HFFc6 (cell line): ENCODE measurements at regions not wholly inside any gene's neighbourhood (a gene's known extent, or its start where the extent isn't known, plus 50 kb on each side); places are given as distances from the start of the nearest gene placed in this dataset.

Experiments
- DNase-seq: peaks from one replicate; pipeline ENCODE4 v3.0.0-alpha.2; 2018
- H3K27ac Mint-ChIP-seq: 2 replicates; pipeline ENCODE4 v1.8.0; 2020; ENCODE audit warnings: mild to moderate bottlenecking, mixed read lengths
- H3K27me3 Mint-ChIP-seq: 2 replicates; pipeline ENCODE4 v1.8.0; 2021; ENCODE audit warnings: mild to moderate bottlenecking, moderate library complexity, mixed read lengths; ENCODE audit not compliant: insufficient read depth
- H3K36me3 Mint-ChIP-seq: 2 replicates; pipeline ENCODE4 v1.8.0; 2021; ENCODE audit warnings: low read depth, mixed read lengths
- H3K4me1 Mint-ChIP-seq: 2 replicates; pipeline ENCODE4 v1.8.0; 2020; ENCODE audit warnings: low read depth, mixed read lengths
- H3K4me3 Mint-ChIP-seq: 2 replicates; pipeline ENCODE4 v1.8.0; 2020; ENCODE audit warnings: mild to moderate bottlenecking, moderate library complexity, mixed read lengths
- H3K9me3 Mint-ChIP-seq: 2 replicates; pipeline ENCODE4 v1.8.0; 2020; ENCODE audit warnings: mild to moderate bottlenecking, mixed read lengths
- CTCF ChIP-seq: fragments of 200-600 bp; sonication (generic); IDR thresholded peaks from 2 replicates; pipeline ENCODE4 v1.5.0; 2021; ENCODE audit warnings: antibody characterized with exemption, mild to moderate bottlenecking

- Mint-ChIP-seq H3K4me3 (no peak overlapping the region), H3K9me3 (no peaks in the 10 kb centered on the region), H3K27ac (no peak overlapping the region), H3K36me3 (no peaks in the 10 kb centered on the region), H3K4me1 (peaks cover 18% of the 10 kb centered on the region), H3K27me3 (peaks cover 16% of the 10 kb centered on the region)
- DNase-seq = peak; percentile 44
- TF ChIP-seq CTCF = no peak
Measured at GRCh38 chr10:91144961-91145360, 75.5 kb upstream of the PCGF5 start.

GRCh38 chr10:91146146-91146545, 74.3 kb upstream of the PCGF5 start:
- Mint-ChIP-seq H3K27ac (no peak overlapping the region), H3K4me1 (peaks cover 18% of the 10 kb centered on the region), H3K4me3 (no peak overlapping the region), H3K27me3 (peaks cover 13% of the 10 kb centered on the region), H3K9me3 (no peaks in the 10 kb centered on the region), H3K36me3 (no peaks in the 10 kb centered on the region)
- DNase-seq = no peak
- TF ChIP-seq CTCF = no peak

GRCh38 chr10:91149550-91149949, 70.9 kb upstream of the PCGF5 start:
- peaks cover 9% of the 10 kb centered on the region for H3K4me1 Mint-ChIP-seq
- no peak for DNase-seq
- H3K27ac Mint-ChIP-seq = no peak overlapping the region
- no peaks in the 10 kb centered on the region for H3K9me3 Mint-ChIP-seq
- H3K36me3 Mint-ChIP-seq = no peaks in the 10 kb centered on the region
- TF ChIP-seq CTCF = no peak
- no peak overlapping the region for H3K4me3 Mint-ChIP-seq
- peaks cover 6% of the 10 kb centered on the region for H3K27me3 Mint-ChIP-seq

GRCh38 chr10:91150631-91151030, 69.8 kb upstream of the PCGF5 start:
- no peak for TF ChIP-seq CTCF
- no peaks in the 10 kb centered on the region for H3K9me3 Mint-ChIP-seq
- no peak overlapping the region for H3K4me3 Mint-ChIP-seq
- no peak for DNase-seq
- H3K36me3 Mint-ChIP-seq = no peaks in the 10 kb centered on the region
- no peaks in the 10 kb centered on the region for H3K4me1 Mint-ChIP-seq
- no peak overlapping the region for H3K27ac Mint-ChIP-seq
- H3K27me3 Mint-ChIP-seq = peaks cover 6% of the 10 kb centered on the region

- H3K4me1 Mint-ChIP-seq = no peaks in the 10 kb centered on the region
- DNase-seq = no peak
- no peaks in the 10 kb centered on the region for H3K36me3 Mint-ChIP-seq
- H3K9me3 Mint-ChIP-seq = no peaks in the 10 kb centered on the region
- TF ChIP-seq CTCF = no peak
- H3K27me3 Mint-ChIP-seq = no peaks in the 10 kb centered on the region; the same call in none of the 2 replicates
- no peak overlapping the region for H3K4me3 Mint-ChIP-seq
- no peak overlapping the region for H3K27ac Mint-ChIP-seq
Measured at GRCh38 chr10:91153508-91153907, 67.0 kb upstream of the PCGF5 start.

- Mint-ChIP-seq H3K27ac (no peak overlapping the region), H3K27me3 (no peaks in the 10 kb centered on the region; the same call in none of the 2 replicates), H3K4me1 (no peaks in the 10 kb centered on the region), H3K36me3 (no peaks in the 10 kb centered on the region), H3K9me3 (no peaks in the 10 kb centered on the region), H3K4me3 (no peak overlapping the region)
- DNase-seq = no peak
- no peak for TF ChIP-seq CTCF
Measured at GRCh38 chr10:91154842-91155241, 65.6 kb upstream of the PCGF5 start.
